ENCODE measurements at regions not wholly inside any gene's neighbourhood (a gene's known extent, or its start where the extent isn't known, plus 50 kb on each side); places are given as distances from the start of the nearest gene placed in this dataset.

DNA sequence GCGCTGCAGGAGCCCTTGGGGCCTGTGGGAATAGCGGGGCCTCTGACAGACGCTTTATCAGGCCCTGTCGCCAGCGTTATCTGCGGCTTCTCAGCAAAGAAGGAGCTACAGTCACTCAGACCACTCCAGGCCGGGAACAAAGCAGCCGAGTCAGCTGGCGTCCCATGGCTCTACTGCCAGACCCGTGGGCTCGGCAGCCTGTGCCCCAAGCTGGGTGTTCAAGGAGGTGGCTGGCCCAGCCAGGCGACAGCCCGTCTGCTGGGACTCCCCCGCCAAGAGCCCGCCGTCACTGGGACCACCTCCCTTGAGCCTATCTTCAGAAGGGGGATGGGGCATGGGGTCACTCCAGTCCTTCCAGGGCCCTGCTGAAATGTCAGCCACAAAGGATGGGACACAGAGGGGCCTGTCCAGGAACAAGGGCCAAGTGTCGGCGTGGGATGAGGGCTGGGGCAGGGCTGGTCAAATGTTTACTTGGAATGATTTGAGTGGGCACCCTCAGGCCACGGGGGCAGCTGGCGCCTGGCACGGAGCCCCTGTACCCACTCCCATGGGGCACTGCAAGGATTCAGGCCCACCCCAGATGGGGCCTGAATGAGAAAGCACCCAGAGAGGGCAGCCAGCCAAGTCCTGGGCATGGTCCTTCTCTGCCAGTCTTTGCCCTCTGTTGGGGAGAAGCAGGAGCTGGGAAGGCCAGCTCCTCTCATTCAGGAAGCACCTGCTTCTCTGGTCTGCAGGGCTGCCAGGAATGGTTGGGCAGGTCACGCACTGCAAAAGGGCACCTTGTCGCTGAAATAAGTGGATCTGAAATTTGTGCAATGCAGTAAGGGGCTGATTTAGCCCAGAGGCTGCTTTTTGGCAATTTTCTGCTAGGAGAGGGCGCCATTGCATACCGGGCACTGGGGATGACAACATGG is 148.3 kb downstream of the SMAD6 start:
- 78 to 83% methylated on average over 25 of the region's 25 CpGs for WGBS, 2 donors
- Histone ChIP-seq H3K9me3 (ENCODE audit: control insufficient read depth in 4 of 4, insufficient read depth in 3 of 4, low read length in 3 of 4) (no peaks in the 10 kb centered on the region), H3K9ac (ENCODE audit: insufficient read depth in 1 of 2, low read length in 2 of 2) (peak overlapping the region in 1 of 2 donors; percentile 49), H3K4me1 (ENCODE audit: control insufficient read depth in 5 of 5, insufficient read depth in 5 of 5, low read length in 5 of 5) (peaks cover 3 to 39% (median 13%) of the 10 kb centered on the region in 5 donors), H3K4me3 (no peak overlapping the region), H3K27ac (ENCODE audit: low read depth in 1 of 2, low read length in 1 of 2) (peak overlapping the region; percentile 7 to 86), H3K36me3 (ENCODE audit: control insufficient read depth in 4 of 4, insufficient read depth in 4 of 4, low read length in 4 of 4) (no peaks in the 10 kb centered on the region), H3K27me3 (ENCODE audit: control insufficient read depth in 3 of 3, insufficient read depth in 3 of 3, low read length in 2 of 3) (no peaks in the 10 kb centered on the region)
- no peak for ATAC-seq (ENCODE audit: insufficient read depth, low FRiP score)
- TF ChIP-seq, protein P1, sequence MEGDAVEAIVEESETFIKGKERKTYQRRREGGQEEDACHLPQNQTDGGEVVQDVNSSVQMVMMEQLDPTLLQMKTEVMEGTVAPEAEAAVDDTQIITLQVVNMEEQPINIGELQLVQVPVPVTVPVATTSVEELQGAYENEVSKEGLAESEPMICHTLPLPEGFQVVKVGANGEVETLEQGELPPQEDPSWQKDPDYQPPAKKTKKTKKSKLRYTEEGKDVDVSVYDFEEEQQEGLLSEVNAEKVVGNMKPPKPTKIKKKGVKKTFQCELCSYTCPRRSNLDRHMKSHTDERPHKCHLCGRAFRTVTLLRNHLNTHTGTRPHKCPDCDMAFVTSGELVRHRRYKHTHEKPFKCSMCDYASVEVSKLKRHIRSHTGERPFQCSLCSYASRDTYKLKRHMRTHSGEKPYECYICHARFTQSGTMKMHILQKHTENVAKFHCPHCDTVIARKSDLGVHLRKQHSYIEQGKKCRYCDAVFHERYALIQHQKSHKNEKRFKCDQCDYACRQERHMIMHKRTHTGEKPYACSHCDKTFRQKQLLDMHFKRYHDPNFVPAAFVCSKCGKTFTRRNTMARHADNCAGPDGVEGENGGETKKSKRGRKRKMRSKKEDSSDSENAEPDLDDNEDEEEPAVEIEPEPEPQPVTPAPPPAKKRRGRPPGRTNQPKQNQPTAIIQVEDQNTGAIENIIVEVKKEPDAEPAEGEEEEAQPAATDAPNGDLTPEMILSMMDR (IDR thresholded peaks at IDR 0.05; ENCODE audit: control extremely low read depth, extremely low read depth): no peak
- peak; percentile 69 to 85 (median 74) for DNase-seq

DNA sequence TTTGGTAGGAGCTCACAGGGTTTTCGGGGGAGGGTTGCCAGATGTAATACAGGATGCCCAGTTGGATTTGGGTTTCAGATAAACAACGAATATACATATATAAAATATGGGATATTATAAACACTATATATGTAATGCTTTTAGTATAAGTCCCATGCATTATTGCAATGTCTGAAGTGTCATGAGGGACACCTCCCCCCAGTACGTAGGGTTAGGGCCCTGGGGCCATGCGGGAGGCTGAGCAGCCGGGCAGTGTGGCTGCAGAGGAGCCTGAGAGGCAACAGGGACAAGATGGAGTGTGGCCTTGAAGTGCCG is 148.9 kb downstream of the SMAD6 start:
- DNase-seq (peak in 1 of 3 donors; percentile 49), ATAC-seq (ENCODE audit: insufficient read depth, low FRiP score) (no peak)
- no peak overlapping the region for H3K9ac ChIP-seq (ENCODE audit: insufficient read depth in 1 of 2, low read length in 2 of 2)
- H3K27ac ChIP-seq (ENCODE audit: low read depth in 1 of 2, low read length in 1 of 2): no peak overlapping the region
- H3K27me3 ChIP-seq (ENCODE audit: control insufficient read depth in 3 of 3, insufficient read depth in 3 of 3, low read length in 2 of 3): no peaks in the 10 kb centered on the region
- no peak overlapping the region for H3K4me3 ChIP-seq
- no peaks in the 10 kb centered on the region for H3K9me3 ChIP-seq (ENCODE audit: control insufficient read depth in 4 of 4, insufficient read depth in 3 of 4, low read length in 3 of 4)
- 20 to 25% methylated on average over 6 of the region's 6 CpGs for WGBS, 2 donors
- TF ChIP-seq, protein P1 (IDR thresholded peaks at IDR 0.05; ENCODE audit: control extremely low read depth, extremely low read depth): no peak
- H3K36me3 ChIP-seq (ENCODE audit: control insufficient read depth in 4 of 4, insufficient read depth in 4 of 4, low read length in 4 of 4): no peaks in the 10 kb centered on the region
- H3K4me1 ChIP-seq (ENCODE audit: control insufficient read depth in 5 of 5, insufficient read depth in 5 of 5, low read length in 5 of 5): peaks cover 3 to 39% (median 13%) of the 10 kb centered on the region in 5 donors

GRCh38 chr15:66851311-66852063 is 149.5 kb downstream of the SMAD6 start:
- H3K36me3 ChIP-seq (ENCODE audit: control insufficient read depth in 4 of 4, insufficient read depth in 4 of 4, low read length in 4 of 4): no peaks in the 10 kb centered on the region
- DNase-seq (peak; percentile 91 to 93 (median 91)), ATAC-seq (ENCODE audit: insufficient read depth, low FRiP score) (peak; percentile 93)
- 17 to 18% methylated on average over 26 of the region's 26 CpGs for WGBS, 2 donors
- H3K27ac ChIP-seq (ENCODE audit: low read depth in 1 of 2, low read length in 1 of 2): peak overlapping the region in 1 of 2 donors; percentile 47
- TF ChIP-seq, protein P1 (IDR thresholded peaks at IDR 0.05; ENCODE audit: control extremely low read depth, extremely low read depth): peak; percentile 79
- peaks cover 3 to 39% (median 13%) of the 10 kb centered on the region in 5 donors for H3K4me1 ChIP-seq (ENCODE audit: control insufficient read depth in 5 of 5, insufficient read depth in 5 of 5, low read length in 5 of 5)
- no peaks in the 10 kb centered on the region for H3K27me3 ChIP-seq (ENCODE audit: control insufficient read depth in 3 of 3, insufficient read depth in 3 of 3, low read length in 2 of 3)
- H3K9ac ChIP-seq (ENCODE audit: insufficient read depth in 1 of 2, low read length in 2 of 2): peak overlapping the region in 1 of 2 donors; percentile 26
- no peak overlapping the region for H3K4me3 ChIP-seq
- no peaks in the 10 kb centered on the region for H3K9me3 ChIP-seq (ENCODE audit: control insufficient read depth in 4 of 4, insufficient read depth in 3 of 4, low read length in 3 of 4)
